CD4-positive, CD25-positive, alpha-beta regulatory T cell (primary cell): ENCODE measurements at regions not wholly inside any gene's neighbourhood (a gene's known extent, or its start where the extent isn't known, plus 50 kb on each side); places are given as distances from the start of the nearest gene placed in this dataset.
"Not testable (repeated sequence)": the region's sequence is repeated elsewhere in the genome, so short reads cannot be mapped to it uniquely, and the experiment has no call there.

Experiments used
- ATAC-seq, 2 donors: fragments of 150-1000 bp; cut with Tn5 transposase; one replicate each; pipeline ENCODE4 v1.10.0; 2021; ENCODE audit warnings: low read depth in 2 of 2, moderate number of reproducible peaks in 2 of 2, moderate library complexity in 1 of 2
- DNase-seq, 3 donors: peaks; one replicate each; pipeline versions ENCODE4 v3.0.0 to v3.0.0-alpha.2; 2012 to 2022; ENCODE audit warnings: mixed read lengths in 1 of 3
- H3K27ac ChIP-seq: one replicate; pipeline ENCODE4 v1.7.0; 2013; ENCODE audit warnings: mild to moderate bottlenecking, low read length; ENCODE audit not compliant: insufficient read depth, poor library complexity, severe bottlenecking
- H3K27me3 ChIP-seq: one replicate; pipeline ENCODE4 v1.7.0; 2013; ENCODE audit warnings: low read length; ENCODE audit not compliant: control insufficient read depth, insufficient read depth
- H3K36me3 ChIP-seq: one replicate; pipeline ENCODE4 v1.7.0; 2013; ENCODE audit warnings: mild to moderate bottlenecking, low read length, moderate library complexity; ENCODE audit not compliant: control insufficient read depth, insufficient read depth
- H3K4me1 ChIP-seq: 2 replicates; pipeline ENCODE4 v1.7.0; 2013; ENCODE audit warnings: mild to moderate bottlenecking, low read length; ENCODE audit not compliant: insufficient read depth, control insufficient read depth, poor library complexity, severe bottlenecking
- H3K4me3 ChIP-seq: one replicate; pipeline ENCODE4 v1.7.0; 2013; ENCODE audit warnings: low read depth, mild to moderate bottlenecking, low read length, moderate library complexity
- H3K9me3 ChIP-seq, 2 experiments: 1 replicate in 1 of 2; 2 replicates in 1 of 2; pipeline ENCODE4 v1.7.0; 2013; ENCODE audit warnings: low read length in 2 of 2, mild to moderate bottlenecking in 1 of 2, moderate library complexity in 1 of 2; ENCODE audit not compliant: control insufficient read depth in 2 of 2
- H3K27ac Mint-ChIP-seq, 3 donors: one replicate each; pipeline ENCODE4 v1.8.0; 2020 to 2022; ENCODE audit warnings: mild to moderate bottlenecking in 3 of 3, mixed read lengths in 3 of 3, moderate library complexity in 2 of 3
- H3K27me3 Mint-ChIP-seq: one replicate; pipeline ENCODE4 v1.8.0; 2022; ENCODE audit warnings: mild to moderate bottlenecking, mixed read lengths
- H3K36me3 Mint-ChIP-seq: one replicate; pipeline ENCODE4 v1.8.0; 2020; ENCODE audit warnings: mixed read lengths
- H3K4me1 Mint-ChIP-seq, 4 donors: one replicate each; pipeline ENCODE4 v1.8.0; 2020 to 2022; ENCODE audit warnings: mixed read lengths in 4 of 4, mild to moderate bottlenecking in 1 of 4
- H3K4me3 Mint-ChIP-seq, 4 donors: one replicate each; pipeline ENCODE4 v1.8.0; 2020 to 2022; ENCODE audit warnings: mild to moderate bottlenecking in 4 of 4, mixed read lengths in 4 of 4, moderate library complexity in 3 of 4
- H3K9me3 Mint-ChIP-seq, 7 donors: one replicate each; pipeline ENCODE4 v1.8.0; 2020 to 2022; ENCODE audit warnings: mixed read lengths in 7 of 7, mild to moderate bottlenecking in 3 of 7, moderate library complexity in 2 of 7

- no peak overlapping the region for H3K27ac Mint-ChIP-seq
- peak; percentile 64 to 75 (median 75) for DNase-seq
- peaks cover 21% of the 10 kb centered on the region for H3K27me3 Mint-ChIP-seq
- Histone ChIP-seq H3K4me3 (no peak overlapping the region), H3K27me3 (no peaks in the 10 kb centered on the region), H3K27ac (no peak overlapping the region), H3K36me3 (no peaks in the 10 kb centered on the region), H3K4me1 (no peaks in the 10 kb centered on the region), H3K9me3 (no peaks in the 10 kb centered on the region)
- ATAC-seq, result peak; percentile 71 to 88
- no peaks in the 10 kb centered on the region for H3K9me3 Mint-ChIP-seq
- H3K4me3 Mint-ChIP-seq, result no peak overlapping the region
- H3K36me3 Mint-ChIP-seq, result no peaks in the 10 kb centered on the region
- H3K4me1 Mint-ChIP-seq, result peaks cover 0 to 5% (median 1%) of the 10 kb centered on the region in 4 donors
These were observed 163.9 kb downstream of the CEMIP2 start for GRCh38 chr9:71604197-71605063.

DNA sequence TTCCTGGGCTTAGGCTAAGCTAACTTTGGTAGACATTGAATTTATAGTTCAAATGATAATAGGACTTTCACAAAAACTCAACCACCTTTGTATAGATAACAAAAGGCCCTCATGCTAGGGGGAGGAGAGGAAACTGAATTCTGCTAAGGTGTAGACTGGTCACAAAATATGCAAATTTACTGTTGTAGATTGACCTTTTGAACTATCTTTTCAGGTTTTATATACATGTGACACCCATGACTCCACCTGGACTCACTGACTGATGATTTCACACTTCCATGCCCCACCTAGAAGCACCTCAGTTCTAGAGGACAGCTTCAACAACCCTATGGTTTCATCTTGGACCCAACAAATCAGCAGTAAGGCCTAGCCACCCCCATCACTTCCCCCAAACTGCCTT, 165.7 kb downstream of the CEMIP2 start:
- ATAC-seq, result no peak
- DNase-seq, result no peak
- Histone ChIP-seq H3K4me1 (no peaks in the 10 kb centered on the region), H3K27ac (no peak overlapping the region), H3K9me3 (no peaks in the 10 kb centered on the region), H3K27me3 (no peaks in the 10 kb centered on the region), H3K4me3 (no peak overlapping the region), H3K36me3 (no peaks in the 10 kb centered on the region)
- H3K27me3 Mint-ChIP-seq, result peaks cover 11% of the 10 kb centered on the region
- H3K4me3 Mint-ChIP-seq, result no peak overlapping the region
- no peak overlapping the region for H3K27ac Mint-ChIP-seq
- no peaks in the 10 kb centered on the region for H3K36me3 Mint-ChIP-seq
- no peaks in the 10 kb centered on the region for H3K9me3 Mint-ChIP-seq
- peaks cover 0 to 5% (median 1%) of the 10 kb centered on the region in 4 donors for H3K4me1 Mint-ChIP-seq

- H3K4me3 Mint-ChIP-seq, ATAC-seq, H3K4me1 Mint-ChIP-seq, H3K4me1 ChIP-seq, H3K36me3 Mint-ChIP-seq, H3K27ac ChIP-seq, H3K27ac Mint-ChIP-seq, H3K4me3 ChIP-seq, H3K9me3 Mint-ChIP-seq, DNase-seq, H3K9me3 ChIP-seq, H3K36me3 ChIP-seq: not testable (repeated sequence)
- H3K27me3 ChIP-seq, result peaks cover 12% of the 10 kb centered on the region
- H3K27me3 Mint-ChIP-seq, result peaks cover 22% of the 10 kb centered on the region
These were observed 172.6 kb downstream of the CEMIP2 start for GRCh38 chr9:71595762-71596161.

GRCh38 chr9:71594541-71594940, 173.8 kb downstream of the CEMIP2 start:
- no peaks in the 10 kb centered on the region for H3K9me3 ChIP-seq
- no peaks in the 10 kb centered on the region for H3K4me1 ChIP-seq
- H3K4me3 ChIP-seq, result no peak overlapping the region
- H3K27me3 Mint-ChIP-seq, result peaks cover 20% of the 10 kb centered on the region
- H3K4me1 Mint-ChIP-seq, result no peaks in the 10 kb centered on the region
- H3K27ac Mint-ChIP-seq, result no peak overlapping the region
- H3K36me3 ChIP-seq, result no peaks in the 10 kb centered on the region
- ATAC-seq (no peak), DNase-seq (no peak)
- no peaks in the 10 kb centered on the region for H3K9me3 Mint-ChIP-seq
- H3K4me3 Mint-ChIP-seq, result no peak overlapping the region
- H3K36me3 Mint-ChIP-seq, result no peaks in the 10 kb centered on the region
- peaks cover 12% of the 10 kb centered on the region for H3K27me3 ChIP-seq
- H3K27ac ChIP-seq, result no peak overlapping the region

DNA sequence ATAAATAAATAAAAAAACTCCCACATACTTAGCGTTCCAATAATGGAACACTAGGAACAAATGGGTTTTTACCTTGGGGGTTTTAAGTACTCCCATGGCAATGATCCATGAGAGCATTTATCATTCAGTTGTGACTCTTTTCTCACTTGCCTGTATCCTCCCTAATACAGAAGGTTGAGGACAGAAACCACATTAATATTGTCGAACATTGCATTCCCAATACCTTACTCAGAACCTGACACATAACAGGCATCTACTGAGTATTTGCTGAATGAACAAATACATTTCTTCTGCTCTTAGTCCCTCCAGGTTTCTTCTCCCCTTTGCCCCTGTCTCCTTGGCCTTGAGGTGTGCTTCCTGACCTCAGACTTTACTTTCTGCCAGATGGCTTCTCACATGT, 175.9 kb downstream of the CEMIP2 start:
- Histone ChIP-seq H3K9me3 (no peaks in the 10 kb centered on the region), H3K36me3 (no peaks in the 10 kb centered on the region), H3K27ac (no peak overlapping the region), H3K27me3 (peaks cover 12% of the 10 kb centered on the region), H3K4me1 (no peaks in the 10 kb centered on the region), H3K4me3 (no peak overlapping the region)
- H3K9me3 Mint-ChIP-seq, result no peaks in the 10 kb centered on the region
- no peak for ATAC-seq
- no peaks in the 10 kb centered on the region for H3K4me1 Mint-ChIP-seq
- H3K27me3 Mint-ChIP-seq, result peaks cover 28% of the 10 kb centered on the region
- no peaks in the 10 kb centered on the region for H3K36me3 Mint-ChIP-seq
- no peak overlapping the region for H3K4me3 Mint-ChIP-seq
- H3K27ac Mint-ChIP-seq, result no peak overlapping the region
- DNase-seq, result no peak

DNA sequence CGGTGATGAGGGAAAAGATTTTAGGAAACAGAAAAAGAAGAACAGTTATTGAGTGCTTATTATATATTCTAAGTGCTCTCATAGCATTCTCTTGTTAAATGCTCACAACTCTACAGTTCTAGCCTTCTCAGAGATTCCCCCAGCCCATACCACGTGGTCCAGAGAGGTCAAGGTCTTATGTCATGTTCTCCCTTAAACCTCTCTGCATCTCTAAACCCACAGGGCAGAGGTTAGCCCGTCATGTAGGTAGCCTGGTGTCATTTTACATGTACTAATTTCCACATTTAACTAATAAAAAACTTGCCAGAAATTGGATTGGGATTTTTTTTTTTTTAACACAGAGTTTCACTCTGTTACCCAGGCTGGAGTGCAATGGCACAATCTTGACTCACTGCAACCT, 178.0 kb downstream of the CEMIP2 start:
- no peak overlapping the region for H3K27ac ChIP-seq
- H3K4me3 ChIP-seq, result no peak overlapping the region
- DNase-seq, result no peak
- no peaks in the 10 kb centered on the region for H3K36me3 Mint-ChIP-seq
- H3K4me1 ChIP-seq, result no peaks in the 10 kb centered on the region
- no peaks in the 10 kb centered on the region for H3K4me1 Mint-ChIP-seq
- H3K27ac Mint-ChIP-seq, result no peak overlapping the region
- no peaks in the 10 kb centered on the region for H3K9me3 Mint-ChIP-seq
- H3K4me3 Mint-ChIP-seq, result no peak overlapping the region
- H3K36me3 ChIP-seq, result no peaks in the 10 kb centered on the region
- no peaks in the 10 kb centered on the region for H3K9me3 ChIP-seq
- H3K27me3 Mint-ChIP-seq, result peaks cover 28% of the 10 kb centered on the region
- ATAC-seq, result no peak
- H3K27me3 ChIP-seq, result peaks cover 12% of the 10 kb centered on the region

DNA sequence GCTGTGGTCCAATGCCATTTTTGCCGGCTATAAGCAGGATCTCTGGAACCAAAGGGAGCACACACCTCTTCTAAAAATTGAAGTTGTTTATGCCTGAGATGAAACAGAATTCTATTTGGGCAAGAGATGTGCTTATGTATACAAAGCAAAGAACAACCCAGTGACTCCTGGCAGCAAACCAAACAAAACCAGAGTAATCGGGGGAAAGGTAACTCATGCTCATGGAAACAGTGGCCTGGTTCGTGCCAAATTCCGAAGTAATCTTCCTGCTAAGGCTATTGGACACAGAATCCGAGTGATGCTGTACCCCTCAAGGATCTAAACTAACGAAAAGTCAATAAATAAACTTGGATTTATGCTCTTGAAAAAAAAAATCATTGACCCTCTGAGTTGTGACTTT, 178.7 kb downstream of the CEMIP2 start:
- H3K36me3 Mint-ChIP-seq, result no peaks in the 10 kb centered on the region
- Histone ChIP-seq H3K4me3 (no peak overlapping the region), H3K4me1 (no peaks in the 10 kb centered on the region), H3K27ac (no peak overlapping the region), H3K9me3 (no peaks in the 10 kb centered on the region), H3K27me3 (peaks cover 12% of the 10 kb centered on the region), H3K36me3 (no peaks in the 10 kb centered on the region)
- H3K4me1 Mint-ChIP-seq, result no peaks in the 10 kb centered on the region
- peaks cover 24% of the 10 kb centered on the region for H3K27me3 Mint-ChIP-seq
- DNase-seq (no peak), ATAC-seq (no peak)
- H3K4me3 Mint-ChIP-seq, result no peak overlapping the region
- H3K27ac Mint-ChIP-seq, result no peak overlapping the region
- no peaks in the 10 kb centered on the region for H3K9me3 Mint-ChIP-seq
